HG02943 (cell line): ENCODE measurements at regions not wholly inside any gene's neighbourhood (a gene's known extent, or its start where the extent isn't known, plus 50 kb on each side); places are given as distances from the start of the nearest gene placed in this dataset.
"Not testable (repeated sequence)": the region's sequence is repeated elsewhere in the genome, so short reads cannot be mapped to it uniquely, and the experiment has no call there.

Source experiments
- ATAC-seq: cut with Tn5 transposase; IDR thresholded peaks from one replicate; pipeline ENCODE4 v1.9.1; 2021; ENCODE audit warnings: mild to moderate bottlenecking, low read depth, moderate library complexity; ENCODE audit not compliant: unreplicated experiment

GRCh38 chr15:36026627-36027283 is 480.8 kb upstream of the DPH6 start:
- no peak for ATAC-seq

DNA sequence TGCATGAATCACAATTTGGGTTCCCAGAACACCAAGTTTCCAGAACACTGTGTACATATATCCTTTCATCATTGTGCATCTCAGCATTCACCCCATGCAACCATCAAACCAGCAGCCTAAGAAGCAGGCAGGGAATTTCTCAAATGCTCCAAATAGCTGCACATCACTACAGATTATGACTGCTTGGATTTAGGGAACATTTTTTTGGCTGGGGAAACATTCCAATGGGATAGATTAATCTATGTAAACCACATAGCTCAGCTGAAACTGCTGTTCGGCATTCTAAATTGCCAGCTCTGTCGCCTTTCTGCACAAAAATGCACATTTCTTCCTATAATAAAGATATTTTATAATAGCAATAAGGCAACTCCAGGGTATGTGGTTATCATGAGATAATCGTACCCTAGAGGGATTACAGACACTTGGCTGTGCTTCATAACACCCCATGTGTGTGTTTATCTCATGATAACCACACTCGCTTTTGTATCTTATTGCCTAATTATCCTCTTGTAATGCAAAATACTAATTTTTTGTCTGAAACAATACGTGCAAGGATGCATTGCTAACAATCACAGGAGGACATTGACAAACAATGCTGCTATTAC is 483.7 kb upstream of the DPH6 start:
- no peak for ATAC-seq

- ATAC-seq = no peak
Measured at GRCh38 chr15:36039996-36040572, 494.1 kb upstream of the DPH6 start.

- not testable (repeated sequence) for ATAC-seq
Measured at GRCh38 chr15:36047018-36047716, 501.2 kb upstream of the DPH6 start.

DNA sequence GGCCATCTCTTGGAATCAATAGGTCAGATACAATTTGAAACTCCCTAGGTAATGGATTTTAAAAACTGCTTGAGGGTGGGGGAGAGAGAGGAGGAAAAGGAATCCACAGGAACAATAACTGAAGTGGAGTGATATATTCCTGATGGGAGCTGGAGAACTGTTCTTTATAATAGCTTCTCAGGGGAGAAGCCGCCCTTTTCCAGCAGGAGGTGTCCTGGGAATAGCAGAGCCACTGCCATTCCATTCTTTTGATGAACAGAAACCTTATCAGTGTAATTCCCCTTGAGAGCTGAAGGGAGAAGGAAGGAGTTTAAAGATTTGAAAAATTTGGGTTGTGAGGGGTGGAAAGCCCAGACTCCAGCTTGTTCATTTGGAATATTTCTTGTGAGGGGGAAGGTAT is 504.9 kb upstream of the DPH6 start:
- no peak for ATAC-seq

DNA sequence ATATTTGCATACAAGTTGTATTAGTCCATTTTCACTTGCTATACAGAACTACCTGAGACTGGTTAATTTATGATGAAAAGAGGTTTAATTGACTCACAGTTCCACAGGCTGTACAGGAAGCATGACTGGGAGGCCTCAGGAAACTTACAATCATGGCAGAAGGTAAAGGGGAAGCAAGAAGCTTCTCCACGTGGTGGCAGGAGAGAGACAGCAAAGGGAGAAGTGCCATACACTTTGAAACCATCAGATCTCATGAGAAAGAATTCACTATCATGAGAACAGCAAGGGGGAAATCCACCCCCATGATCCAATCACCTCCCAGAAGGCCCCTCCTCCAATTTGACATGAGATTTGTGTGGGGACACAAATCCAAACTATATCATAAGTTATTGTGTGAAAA is 506.7 kb upstream of the DPH6 start:
- ATAC-seq = not testable (repeated sequence)

- ATAC-seq = no peak
Measured at GRCh38 chr15:36053746-36054145, 507.8 kb upstream of the DPH6 start.

DNA sequence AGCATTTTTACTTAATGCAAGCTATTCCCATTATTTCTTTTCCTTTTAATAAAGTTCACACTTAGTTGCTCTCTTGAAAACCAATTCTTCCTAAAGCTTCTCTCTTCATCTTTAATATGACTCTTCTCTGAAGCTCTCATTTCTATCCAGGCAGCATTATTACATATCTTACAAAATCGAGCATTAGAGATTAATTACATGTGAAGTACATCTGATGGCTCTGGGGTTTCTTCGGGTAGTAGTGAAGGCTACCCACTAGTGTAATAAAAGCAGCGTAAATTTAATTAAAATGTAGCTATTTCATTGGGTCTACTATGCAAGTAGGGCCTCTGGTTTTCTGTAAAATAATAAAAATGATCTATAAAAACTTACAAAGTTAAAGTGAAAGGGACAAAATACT is 513.6 kb upstream of the DPH6 start:
- no peak for ATAC-seq

- no peak for ATAC-seq
Measured at GRCh38 chr15:36062357-36062756, 516.4 kb upstream of the DPH6 start.

DNA sequence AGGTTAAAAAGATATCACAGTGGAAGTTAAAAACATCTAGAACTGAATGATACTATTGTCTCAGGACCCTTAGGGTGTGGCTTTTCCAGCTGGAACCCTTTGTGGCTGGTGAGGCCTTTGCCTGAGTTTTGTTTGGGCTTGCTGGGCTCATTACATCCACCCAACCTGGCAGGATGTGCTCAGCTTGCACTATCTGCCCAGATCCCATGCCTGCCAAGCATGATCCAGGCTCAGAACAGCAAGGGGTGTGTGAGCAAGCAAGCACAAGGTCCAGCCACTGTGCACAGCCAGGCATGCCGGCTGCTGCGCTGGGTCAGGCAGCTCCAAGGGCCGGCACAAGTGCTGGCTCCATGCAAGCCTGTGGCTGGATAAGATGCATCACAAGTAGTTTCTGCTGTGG is 512.7 kb upstream of the CDIN1 start:
- ATAC-seq = no peak

DNA sequence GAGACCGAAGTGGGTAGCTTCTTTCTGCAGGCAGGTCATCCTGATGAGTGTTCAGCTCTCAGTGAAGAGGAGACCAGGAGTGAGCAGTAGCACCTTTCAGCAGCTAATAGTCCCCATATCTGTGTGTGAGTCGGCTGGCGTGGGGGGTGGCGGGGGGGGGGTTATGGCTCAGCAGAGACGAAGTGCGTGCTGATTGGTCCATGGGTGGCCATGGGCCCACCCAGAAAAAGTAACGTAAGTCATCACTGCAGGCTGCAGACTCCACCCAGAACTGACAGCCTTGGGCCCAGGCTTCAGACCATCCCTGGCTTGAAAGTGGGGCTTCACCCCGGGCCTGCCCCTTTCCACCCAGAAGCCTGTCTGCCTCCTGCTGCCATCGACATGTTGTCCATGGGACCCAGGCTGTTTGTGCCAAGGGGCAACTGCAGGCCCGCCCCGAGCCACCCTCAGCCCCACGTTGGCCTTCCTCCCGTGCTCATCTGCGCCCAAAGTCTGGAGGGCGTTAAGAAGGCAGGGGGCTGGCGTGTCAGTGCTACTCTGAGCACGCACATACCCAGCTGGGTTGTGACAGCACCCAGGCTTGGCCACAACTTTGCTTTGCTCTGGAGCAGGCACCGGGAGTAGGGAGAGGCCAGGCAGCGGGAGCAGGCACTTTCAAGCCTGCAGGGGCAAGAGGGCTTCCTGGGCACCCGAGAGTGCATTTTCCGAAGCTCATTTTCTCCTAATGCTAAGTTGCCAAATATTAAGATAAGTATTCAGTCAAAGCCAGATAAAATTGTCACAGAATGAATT is 511.7 kb upstream of the CDIN1 start:
- no peak for ATAC-seq

GRCh38 chr15:36075333-36075732 is 504.1 kb upstream of the CDIN1 start:
- ATAC-seq = no peak

GRCh38 chr15:36079021-36079420 is 500.4 kb upstream of the CDIN1 start:
- ATAC-seq = no peak

DNA sequence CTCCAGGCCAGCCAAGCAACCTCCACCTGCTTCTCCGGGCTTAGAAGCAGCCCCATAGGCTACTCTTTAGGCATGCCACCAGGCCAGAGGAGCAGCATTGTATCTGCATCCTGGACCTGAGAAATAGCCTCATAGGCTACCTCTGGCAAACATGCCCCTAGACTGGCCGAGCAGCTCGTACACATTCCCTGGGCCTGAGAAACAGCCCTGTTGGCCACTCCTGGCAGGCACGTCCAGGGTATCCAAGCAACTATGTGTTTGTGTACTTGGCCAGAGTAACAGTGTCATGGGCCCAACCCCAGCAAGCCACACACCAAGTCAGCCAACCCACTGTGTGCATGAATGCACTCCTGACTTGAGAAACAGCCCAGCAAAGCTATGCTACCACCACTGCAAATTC is 498.7 kb upstream of the CDIN1 start:
- ATAC-seq = no peak

GRCh38 chr15:36090286-36090946 is 489.0 kb upstream of the CDIN1 start:
- ATAC-seq = no peak

DNA sequence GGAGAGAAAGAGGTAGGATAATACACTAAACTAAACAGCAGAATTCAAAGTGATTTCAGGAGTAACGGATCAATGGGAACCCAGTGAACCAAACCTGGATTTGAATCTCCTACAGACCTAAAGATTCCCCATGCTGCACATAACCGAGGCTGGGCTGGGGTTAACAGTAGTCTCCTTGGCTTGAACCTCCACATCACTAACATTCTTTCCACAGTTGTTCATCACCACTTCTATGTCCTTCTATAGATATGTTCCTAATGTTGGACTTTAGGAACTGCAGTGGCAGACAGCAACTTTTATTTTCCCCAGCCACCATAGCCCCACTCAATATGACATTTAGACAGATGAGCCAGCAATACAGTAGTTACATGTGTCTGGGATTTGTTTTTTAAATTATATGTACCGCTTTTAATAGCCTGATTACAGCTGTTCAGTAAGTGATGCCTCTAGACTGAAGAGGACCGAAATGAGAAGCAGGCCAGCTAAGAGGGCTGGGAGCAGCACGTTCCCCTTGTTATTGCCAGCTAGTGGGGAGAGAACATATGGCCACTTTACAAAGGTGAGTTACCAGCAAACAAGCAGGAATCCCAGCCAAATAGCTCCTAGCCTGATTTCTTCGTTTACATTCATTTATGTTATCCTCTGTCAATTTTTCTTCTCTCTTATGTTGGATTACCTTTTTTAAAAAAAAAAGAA is 472.6 kb upstream of the CDIN1 start:
- ATAC-seq = no peak

DNA sequence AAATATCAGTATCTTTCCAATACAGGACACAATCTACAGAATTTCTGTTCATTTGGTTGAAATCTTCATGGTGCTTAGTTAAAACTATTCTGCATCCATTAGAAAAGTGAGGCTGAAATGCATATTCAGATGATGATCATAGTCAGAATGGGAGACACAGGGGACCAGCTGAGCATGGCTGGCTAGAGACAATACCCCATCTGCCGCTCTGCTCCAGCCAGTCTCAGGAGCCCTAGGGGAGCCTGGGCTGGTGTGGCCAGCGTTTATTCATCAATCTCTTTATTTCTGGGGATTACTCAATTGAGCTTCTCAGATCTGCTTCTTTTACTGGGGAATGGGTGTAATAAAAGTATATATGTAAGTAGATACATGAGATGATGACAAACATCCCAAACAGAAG is 470.9 kb upstream of the CDIN1 start:
- no peak for ATAC-seq

GRCh38 chr15:36109943-36110658 is 469.3 kb upstream of the CDIN1 start:
- ATAC-seq = no peak

- ATAC-seq = no peak
Measured at GRCh38 chr15:36110659-36110993, 468.8 kb upstream of the CDIN1 start.
